Fibroblast of skin of scalp (primary cell): ENCODE measurements at regions not wholly inside any gene's neighbourhood (a gene's known extent, or its start where the extent isn't known, plus 50 kb on each side); places are given as distances from the start of the nearest gene placed in this dataset.

Experiments used
- DNase-seq: peaks from one replicate; pipeline ENCODE4 v3.0.0-alpha.2; 2013

DNA sequence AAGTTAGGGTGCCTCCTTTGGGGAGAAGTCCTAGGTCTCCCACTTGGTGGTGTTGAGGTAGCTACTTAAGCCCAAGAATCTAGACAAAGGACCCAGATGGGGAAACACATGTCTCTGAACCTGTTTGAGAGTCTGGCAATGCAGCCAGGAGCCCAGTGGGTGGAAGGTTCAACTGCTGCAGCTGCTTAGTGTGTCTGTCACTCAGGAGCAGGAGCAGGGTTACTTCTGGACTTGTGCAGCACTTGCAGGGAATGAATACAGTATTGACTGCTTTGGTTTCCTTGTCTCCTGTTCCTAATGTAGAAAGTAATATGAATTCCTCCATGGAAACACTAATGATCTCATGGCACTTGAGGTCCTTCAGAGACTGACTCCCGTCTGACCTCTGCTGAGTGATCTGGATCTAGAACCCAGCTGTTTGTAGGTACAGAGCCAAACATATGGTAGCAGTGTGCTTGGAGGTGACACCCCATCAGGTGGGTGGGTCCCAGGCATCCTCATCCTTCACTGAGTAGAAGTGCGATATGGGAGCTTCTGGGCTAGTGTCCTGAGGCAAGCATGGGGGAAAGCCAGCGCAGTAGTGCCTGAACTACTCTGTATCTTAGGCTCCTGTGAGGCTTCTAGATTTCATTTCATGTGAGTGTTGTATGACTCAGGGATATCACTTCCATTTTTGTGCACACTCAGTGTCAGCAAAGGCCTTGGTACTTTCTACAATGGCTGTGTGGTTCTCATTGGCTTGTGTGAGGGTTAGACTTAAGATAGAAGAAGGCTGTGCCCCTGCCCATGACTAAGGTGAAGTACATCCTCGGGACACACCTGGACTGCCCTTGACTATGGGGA is 85.0 kb upstream of the WDR1 start:
- DNase-seq, result no peak

DNA sequence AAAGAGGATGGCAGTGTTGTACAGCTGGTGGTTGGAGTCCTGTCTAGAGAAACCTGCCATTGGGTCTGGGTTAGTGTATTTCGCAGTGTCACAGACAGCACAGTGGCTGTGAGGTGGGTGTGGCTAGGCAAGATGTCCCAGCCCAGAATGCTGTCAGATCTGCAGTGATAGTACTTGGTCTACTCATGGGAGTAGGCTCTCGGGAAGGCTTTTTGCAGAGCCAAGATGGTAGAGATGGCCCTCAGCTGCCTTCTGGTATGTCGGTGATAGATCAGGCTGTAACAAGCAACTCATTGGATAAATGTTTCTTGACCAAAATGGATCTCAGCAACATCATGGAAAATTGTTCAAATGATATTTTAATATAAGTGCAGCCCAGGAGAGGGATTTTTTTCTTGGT is 84.3 kb upstream of the WDR1 start:
- no peak for DNase-seq

DNA sequence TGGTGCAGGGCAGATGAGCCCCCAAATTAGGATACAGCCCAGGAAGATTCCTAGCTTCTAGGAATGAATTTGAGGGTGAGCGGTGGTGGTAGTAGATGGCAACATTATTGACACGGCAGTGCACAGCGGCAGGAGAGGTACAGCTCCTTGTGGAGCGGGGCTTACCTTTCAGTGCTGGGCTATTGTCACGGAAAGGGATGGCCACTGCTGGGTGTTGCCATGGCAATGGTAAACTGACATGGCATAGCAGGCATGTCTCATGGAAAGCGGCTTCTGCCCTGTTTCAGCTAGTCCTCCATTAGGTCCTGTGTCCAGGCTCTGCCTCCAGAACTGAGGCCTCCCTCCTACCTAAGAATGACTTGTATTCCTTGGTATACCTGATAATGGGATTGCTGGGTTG is 81.8 kb upstream of the WDR1 start:
- no peak for DNase-seq

DNA sequence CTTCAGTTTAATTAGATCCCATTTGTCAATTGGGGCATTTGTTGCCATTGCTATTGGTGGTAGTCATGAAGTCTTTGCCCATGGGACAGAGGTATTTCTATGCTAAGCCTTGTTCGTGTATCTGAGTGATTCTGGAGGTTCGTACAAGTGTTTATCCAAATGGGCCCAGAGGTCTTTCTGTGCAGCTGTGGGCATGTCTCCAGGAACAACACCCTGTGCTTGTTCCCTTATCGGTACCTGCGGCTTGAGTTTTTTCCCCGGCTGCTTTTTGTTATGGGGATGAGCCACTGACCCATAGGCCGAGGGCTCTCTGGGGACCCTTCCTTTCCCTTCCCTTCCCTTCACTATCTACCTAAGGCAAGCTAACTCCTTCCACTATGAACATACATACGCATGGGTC is 81.4 kb upstream of the WDR1 start:
- DNase-seq, result no peak

DNA sequence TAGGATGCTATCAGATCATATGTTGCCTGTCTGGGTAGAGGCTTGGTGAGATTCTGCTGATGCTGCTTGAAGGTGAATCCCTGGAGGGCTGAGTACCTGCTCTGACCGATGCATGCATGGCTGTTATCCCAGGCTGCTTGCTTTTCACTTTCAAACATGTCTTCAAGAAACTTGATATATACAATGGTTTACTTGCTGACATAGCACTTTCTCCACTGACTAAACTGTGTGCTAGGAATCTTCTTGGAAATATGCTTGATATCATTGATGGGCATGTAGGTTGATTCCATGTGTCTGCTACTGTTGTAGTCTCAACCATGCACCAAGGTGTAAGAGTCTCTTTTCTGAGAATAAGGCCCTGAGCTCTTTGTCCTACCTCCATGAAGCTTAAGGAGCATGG is 79.6 kb upstream of the WDR1 start:
- no peak for DNase-seq

DNA sequence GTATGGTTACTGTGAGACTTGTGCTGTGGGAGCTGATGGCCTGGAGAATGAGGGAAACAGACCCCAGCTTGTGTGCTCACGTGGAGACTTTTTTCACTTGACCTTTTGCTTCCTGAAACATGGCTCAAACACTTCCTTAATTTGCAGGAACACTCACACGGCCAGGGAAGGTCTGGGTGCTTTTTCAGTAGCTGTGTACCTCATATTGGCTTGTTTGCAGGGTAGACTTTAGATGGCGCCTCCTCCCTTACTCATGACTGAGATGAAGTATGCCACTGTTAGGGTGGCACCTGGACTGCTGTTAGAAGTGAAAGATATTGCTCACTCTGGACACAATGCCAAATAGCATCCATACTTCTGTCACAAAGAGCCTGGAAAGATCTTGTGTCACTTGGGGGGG is 75.7 kb upstream of the WDR1 start:
- DNase-seq, result no peak

DNA sequence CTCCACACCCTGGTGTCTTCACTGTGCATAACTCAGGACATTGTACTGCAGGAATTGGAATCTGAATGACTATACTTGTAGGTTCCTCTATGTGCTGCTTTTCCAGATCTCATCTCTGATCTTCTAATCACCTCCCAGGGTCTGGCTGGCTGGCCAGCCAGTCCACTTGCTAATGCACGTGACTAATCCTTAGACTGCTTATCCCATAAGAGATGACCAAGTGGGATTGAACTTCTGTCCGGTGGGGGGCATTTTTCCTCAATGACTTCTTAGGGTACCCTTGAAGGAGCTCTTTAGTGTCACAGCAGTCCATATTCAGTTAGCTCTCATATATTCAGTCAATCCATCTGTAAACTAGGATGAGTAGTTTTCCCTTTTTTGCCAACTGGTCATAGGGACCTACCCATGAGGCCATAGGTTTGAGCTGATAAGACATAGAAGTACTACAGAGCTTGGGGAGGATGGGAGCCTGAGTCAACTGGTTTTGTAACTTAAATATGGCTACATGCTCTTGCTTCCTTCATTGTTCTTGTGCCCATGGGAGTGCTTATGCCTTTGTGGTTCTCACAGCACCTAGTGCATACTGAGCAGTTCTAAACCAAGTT is 71.9 kb upstream of the WDR1 start:
- no peak for DNase-seq

DNA sequence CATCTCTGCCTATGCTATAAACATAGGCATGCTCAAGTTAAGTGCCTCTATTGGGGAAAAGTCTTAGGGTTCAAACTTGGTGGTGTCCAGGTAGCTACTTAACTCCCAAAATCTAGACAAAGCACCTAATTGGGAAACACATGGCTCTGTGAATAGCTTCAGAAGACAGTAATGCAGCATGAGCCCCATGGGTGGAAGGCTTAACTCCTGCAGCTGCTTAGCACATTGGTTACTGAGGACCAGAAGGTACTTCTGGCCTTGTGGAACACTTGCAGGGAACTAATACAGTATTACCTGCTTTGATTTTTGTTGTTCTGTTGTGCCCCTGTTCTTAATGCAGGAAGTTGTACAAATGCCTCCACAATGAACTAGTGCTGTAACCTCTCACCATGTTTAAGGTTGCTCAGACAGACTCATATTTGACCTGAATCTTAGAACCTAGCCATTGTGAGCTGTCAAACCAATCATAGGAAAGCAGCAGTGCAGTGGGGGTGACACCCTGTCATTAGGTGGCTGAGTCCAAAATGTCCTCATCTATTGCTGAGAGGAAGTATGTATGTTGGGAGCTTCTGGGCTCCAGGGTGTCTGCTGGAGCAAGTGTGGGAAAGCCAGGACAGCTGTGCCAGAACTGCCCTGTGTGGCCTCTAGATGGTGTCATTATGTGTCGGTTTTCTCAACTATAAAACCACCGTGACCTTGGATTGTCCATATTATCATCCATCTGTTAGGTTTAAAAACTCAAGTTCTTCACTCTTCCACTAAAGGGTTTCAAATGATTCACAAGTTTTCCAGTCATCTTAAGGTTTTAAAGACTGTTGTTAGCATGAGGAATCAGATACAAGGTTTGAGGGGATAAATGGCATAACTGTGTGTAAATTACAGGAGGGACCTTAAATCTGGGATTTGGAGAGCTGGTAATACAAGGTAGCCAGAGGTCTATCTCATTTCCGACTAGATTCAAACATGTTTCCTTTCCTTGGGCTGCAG is 69.9 kb upstream of the WDR1 start:
- DNase-seq, result no peak

DNA sequence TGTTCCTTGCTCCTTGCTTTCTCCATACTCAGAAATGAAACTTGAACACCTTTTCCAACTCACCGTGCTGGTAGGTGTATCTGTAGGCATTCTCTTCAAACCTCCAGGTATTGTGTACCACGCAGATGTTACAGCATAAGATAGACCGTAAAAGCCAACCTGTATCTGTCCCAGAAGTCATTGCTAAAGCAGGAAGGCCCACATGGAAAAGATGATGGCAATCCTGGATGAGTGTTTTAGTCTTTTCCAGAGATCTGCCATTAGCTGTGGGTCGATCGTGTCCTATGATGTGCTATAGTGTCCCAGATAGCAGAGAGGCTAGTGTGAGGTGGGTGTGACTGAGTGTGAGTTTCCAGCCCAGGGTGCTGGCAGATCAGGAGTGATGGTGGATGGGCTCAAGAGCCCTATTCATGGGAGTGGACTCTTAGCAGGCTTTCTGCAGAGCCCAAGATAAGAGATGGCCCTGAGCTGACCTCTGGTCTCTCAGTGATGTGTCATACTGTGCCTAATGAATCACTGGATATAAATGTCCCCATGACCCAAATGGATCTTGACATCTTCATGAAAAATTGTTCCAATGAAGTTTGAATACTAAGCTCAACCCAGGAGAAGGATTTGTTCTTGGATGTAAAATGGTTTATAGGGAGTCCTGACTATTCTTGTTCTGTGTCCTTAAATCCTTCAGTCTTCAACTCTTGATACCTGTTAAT is 69.1 kb upstream of the WDR1 start:
- no peak for DNase-seq

DNA sequence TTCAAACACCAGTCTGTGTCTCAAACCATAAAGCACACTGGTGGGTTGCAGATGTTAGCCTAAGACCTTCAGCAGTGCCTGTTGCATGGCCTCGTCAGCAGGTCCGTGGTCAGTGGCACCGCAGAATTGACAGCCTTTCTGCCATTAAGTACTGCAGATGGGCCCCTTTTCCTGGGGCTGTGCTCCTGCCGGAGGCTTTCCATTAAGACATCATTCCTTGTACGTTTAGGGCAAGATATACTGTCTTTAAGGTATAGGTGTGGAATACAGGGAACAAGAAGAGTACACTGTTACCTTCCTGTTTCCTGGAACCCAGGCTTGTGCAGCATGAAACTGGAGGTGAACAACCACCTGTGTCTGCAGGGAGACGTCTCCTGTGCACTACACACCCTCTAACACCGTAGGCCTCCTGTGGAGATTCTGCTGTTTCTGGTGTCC is 67.9 kb upstream of the WDR1 start:
- DNase-seq, result no peak

DNA sequence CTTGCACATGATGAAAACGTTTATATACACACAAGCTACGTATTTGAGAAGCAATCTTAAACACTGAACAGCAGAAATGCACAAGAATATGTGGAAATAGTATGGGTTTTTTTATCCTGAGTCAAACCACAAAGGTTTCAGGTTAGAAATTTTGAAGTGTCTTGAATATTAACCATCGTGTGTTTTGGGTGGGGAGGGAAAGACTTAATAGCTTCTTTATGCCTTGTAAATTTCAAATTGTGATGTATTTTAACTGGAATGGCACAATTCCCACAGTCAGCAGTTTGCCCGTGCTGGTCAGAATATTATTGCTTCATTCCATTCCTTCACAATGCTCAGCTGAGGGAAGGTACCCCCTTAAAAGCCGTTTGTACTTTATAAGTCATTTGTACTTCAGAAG is 67.4 kb upstream of the WDR1 start:
- DNase-seq, result peak; percentile 35

DNA sequence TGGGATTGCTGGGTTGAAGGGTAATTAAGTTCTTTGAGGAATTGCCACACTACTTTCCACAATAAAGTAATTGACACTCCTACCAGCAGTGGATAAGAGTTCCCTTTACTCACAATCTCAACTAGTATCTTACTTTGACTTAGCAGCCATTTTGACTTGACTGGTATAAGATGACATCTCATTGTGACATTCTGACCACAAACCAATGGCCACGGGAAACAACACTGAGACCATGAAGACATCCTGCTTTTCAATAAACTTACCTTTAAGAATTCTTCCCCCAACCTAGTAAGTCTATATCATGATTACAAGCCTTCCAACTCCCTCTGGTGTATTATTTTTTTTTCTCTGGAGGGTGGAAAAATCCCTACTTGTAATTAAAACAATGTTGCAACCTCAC is 66.9 kb upstream of the WDR1 start:
- no peak for DNase-seq

DNA sequence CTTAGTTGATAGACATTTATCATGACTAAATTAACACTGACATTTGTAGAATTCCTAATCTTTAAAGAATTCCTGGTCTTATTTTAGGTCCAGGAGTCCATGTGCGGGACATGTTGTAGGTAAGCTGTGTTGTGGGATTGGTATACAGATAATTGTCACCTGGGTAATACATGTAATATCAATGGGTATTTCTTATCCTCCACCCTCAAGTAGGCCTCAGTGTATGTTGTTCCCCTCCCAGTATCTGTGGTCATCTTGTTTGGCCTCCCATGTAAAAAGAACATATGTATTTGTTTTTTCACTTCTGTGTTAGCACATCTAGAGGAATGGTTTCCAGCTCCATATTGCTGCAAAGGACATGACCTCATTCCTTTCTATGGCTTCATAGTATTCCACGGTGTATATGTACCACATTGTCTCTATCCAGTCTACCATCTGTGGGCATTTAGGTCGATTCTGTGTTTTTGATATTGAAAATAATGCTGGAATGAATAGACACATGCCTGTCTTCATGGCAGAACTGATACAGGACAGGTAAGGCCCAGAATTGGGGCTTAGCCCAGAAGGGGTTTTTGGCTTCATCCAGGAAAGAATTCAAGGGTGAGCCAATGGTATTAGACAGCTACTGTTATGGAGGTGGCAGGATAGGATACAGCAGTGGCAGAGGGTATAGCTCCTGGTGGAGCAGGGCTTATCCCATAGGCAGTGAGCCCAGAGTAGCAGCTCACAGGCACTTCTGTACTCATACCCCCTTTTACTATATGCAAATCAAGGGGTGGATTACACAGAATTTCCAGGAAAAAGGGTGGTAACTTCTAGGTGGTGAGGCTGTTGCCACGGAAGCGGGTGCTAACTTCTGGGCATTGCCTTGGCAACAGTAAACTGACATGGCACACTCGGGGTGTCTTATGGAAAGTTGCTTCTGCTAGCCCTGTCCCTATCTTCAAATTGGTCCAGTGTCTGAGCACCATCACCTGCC is 66.1 kb upstream of the WDR1 start:
- no peak for DNase-seq

DNA sequence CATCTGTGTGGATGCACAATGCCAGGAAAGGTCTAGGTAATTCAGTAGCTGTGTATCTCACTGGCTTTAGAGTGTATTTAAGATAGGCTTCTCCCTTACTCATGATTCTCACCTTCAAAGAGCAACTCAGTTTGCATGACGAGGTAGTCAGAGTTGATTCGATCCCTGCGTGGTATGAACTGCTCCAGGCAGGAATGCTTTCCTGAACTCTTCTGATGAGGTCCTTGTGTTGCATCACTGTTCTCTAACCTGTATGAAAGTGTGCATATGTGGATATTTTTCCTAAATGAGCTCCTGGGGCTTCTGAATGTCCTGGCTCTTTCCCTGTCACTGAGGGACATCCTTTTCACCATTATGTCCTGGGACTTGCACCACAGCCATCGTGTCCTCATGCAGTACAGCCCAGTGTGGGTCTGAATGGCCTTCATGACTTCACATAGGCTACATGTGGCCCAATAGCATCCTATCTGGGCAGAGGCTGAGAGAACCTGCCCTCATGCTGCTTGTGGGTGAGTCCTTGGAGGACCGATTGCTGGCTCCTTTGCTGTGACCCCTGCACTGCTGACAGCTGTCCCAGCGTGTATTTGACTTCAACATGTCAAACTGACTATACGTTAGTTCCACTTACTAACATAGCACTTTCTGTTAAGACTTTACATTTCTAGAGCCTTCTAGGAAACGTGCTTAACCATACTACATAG is 65.3 kb upstream of the WDR1 start:
- no peak for DNase-seq

DNA sequence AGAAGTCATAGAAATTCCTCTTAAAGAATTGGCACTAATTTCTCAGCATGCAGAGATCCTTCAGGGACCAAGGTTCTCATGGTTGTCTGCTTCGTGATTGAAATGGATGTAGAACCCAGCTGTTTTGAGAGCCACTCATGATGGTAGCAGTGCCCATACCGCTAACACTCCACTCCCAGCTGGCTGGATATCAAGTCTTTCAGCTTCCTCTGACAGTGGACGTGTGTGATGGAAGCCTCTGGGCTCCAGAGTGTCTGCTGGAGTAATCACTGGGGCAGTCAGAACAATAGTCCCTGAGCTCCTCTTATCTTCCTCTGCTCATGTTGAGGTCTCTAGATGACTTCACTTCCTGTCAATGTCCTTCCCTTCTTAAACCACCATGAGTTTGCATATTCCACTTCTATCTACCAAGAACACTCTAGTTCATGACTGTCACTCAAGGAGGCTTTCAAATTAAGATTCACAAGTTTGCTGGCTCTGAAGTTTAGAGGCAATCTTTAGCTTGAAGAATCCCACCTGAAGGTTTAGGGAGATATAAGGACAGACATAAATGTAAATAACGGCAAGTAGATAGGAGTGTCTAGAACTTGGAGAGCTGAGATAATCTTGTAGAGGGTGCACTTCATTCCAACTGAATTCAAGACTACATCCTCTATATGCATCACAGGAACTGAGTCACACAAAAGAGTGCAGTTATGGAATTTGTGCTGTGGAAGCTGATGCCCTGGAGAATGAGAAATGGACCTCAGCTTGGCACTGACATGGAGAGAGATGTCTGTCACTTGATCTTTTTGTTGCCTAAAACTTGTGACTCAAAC is 64.5 kb upstream of the WDR1 start:
- peak; percentile 66 for DNase-seq

DNA sequence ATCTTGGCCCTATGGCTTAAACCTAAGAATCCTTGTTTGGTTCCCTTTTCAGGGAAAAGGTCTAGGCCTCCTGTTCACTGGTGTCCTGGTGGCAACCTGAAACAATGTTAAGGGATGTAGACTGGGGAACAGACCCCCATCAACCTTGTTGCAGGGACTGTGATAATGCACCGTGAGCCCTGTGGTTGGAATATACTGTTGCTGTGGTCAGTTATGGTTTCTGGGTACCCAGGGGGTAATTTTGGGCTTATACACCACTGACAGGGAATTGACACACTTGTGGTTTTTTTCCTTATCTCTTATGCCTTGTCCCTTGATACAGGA is 64.0 kb upstream of the WDR1 start:
- DNase-seq, result no peak

DNA sequence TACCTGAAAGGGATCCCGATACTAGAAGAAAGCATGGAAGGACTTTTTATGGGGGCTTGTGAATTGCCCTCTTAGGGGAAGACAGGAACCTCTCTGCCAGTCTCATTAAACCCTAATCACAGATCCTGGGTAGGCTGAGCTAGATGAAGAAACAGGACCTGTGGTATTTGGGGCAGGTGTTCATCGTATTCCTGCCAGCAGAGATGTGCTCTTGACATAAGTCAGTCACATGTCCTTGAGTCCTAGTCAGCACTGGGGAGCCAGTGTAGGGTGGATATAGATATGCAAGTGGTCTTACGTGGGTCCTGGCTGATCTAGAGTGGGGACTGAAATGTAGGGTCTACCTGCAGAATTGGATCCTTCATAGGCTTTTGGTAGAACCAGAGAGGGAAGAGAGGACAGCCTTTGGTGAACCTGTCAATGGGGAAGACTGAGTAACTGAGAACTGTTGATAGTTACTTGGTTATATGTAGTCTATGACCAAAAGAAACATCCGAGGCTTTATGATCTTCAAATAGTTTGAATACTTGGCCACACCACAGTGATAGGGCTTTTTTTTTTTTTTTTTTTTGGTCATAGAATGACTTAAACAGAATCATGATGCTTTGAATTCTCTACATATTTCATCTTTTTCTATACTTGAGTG is 63.5 kb upstream of the WDR1 start:
- peak; percentile 70 for DNase-seq

DNA sequence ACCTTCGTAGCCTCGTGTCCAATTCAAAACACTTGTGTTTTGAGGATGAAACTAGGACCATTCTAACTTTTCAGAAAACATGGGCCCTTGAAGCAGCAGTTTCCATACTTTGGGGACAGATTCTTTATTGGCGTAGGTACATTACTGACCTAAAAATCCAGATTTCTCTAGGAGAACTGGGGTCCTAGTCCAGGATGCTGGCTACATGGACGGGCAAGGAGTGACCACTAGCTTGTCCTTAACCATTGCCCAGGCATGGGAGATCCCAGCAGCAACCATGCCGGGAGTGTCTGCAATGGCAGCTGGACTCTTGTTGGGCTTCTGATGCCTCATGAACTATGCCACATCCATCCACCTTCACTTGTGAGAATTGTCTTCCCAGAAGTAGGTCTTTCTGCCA is 62.2 kb upstream of the WDR1 start:
- no peak for DNase-seq

DNA sequence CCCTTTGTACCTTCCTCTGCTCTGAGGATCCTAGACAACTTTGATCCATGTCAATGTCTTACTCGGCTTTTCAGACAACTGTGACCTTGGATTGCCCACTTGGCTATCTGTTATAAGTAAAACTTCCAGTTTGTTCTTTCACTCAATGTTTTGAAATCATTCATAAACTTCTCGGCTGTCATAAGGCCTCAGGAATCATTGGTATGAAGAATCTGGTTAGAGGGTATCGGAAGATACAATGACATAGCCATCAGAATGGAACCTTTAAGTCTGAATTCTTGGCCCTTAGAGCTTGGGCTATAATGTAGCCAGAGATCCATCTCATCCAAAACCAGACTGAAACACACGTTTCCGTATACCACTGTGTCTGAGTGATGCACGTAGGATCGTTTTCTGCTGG is 59.0 kb upstream of the WDR1 start:
- DNase-seq, result peak; percentile 38
